ENCODE measurements at regions not wholly inside any gene's neighbourhood (a gene's known extent, or its start where the extent isn't known, plus 50 kb on each side); places are given as distances from the start of the nearest gene placed in this dataset.

DNA sequence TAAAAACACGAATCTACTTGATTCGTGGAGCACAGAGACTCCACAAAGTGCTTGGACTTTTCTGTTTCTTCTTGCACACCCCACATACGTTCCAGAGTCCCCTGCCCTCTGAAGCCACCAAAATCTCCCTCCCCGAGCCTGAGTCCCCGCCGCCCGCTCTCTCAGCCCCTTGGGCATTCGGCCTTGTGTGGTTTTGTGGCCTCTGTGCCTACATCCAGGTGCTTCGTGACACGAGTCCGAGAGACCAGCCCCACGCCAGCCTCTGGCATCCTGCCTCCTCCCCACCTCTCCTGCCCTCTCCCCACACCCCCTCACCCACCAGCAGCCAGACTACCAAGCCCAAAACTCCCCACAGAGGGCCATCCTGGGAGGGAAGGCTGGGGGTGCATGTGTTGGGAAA, 87.8 kb upstream of the PPP1R26 start:
- H3K27ac ChIP-seq: no peak overlapping the region
- TF ChIP-seq POLR2A (IDR thresholded peaks at IDR 0.05): no peak
- TF ChIP-seq, protein P1, sequence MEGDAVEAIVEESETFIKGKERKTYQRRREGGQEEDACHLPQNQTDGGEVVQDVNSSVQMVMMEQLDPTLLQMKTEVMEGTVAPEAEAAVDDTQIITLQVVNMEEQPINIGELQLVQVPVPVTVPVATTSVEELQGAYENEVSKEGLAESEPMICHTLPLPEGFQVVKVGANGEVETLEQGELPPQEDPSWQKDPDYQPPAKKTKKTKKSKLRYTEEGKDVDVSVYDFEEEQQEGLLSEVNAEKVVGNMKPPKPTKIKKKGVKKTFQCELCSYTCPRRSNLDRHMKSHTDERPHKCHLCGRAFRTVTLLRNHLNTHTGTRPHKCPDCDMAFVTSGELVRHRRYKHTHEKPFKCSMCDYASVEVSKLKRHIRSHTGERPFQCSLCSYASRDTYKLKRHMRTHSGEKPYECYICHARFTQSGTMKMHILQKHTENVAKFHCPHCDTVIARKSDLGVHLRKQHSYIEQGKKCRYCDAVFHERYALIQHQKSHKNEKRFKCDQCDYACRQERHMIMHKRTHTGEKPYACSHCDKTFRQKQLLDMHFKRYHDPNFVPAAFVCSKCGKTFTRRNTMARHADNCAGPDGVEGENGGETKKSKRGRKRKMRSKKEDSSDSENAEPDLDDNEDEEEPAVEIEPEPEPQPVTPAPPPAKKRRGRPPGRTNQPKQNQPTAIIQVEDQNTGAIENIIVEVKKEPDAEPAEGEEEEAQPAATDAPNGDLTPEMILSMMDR (IDR thresholded peaks at IDR 0.05): no peak

DNA sequence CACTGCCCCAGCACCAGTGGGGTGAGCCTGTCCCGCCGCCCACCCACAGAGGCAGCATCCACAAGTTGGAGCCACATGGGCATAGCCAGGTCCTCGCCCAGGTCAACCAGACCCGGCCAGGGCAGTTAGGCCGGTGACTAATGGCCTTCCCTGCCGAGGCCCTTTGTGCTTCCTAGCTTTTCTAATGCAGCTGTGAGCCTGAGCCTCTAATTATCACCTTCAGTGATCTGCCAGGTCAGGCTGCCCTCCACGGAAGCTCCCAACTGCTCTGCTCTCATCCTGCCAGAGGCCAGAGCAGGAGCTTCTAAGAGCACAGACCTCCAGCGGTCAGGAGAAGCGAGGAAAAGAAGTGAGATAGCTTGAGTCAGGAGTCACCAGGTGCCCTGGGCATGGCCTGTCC, 87.1 kb upstream of the PPP1R26 start:
- no peak overlapping the region for H3K4me3 ChIP-seq
- H3K36me3 ChIP-seq: no peaks in the 10 kb centered on the region
- no peak for TF ChIP-seq POLR2A (IDR thresholded peaks at IDR 0.05)
- TF ChIP-seq, protein P1 (IDR thresholded peaks at IDR 0.05): no peak
- no peak overlapping the region for H3K27ac ChIP-seq
- H3K9me3 ChIP-seq: peaks cover 0 to 6% (median 0%) of the 10 kb centered on the region in 4 donors
- no peak for DNase-seq
- H3K4me1 ChIP-seq: no peaks in the 10 kb centered on the region
- H3K27me3 ChIP-seq: no peaks in the 10 kb centered on the region

More for the DNA sequence above, 87.8 kb upstream of the PPP1R26 start:
- no peaks in the 10 kb centered on the region for H3K27me3 ChIP-seq
- no peaks in the 10 kb centered on the region for H3K36me3 ChIP-seq
- no peaks in the 10 kb centered on the region for H3K4me1 ChIP-seq
- no peak overlapping the region for H3K4me3 ChIP-seq
- peaks cover 0 to 6% (median 0%) of the 10 kb centered on the region in 4 donors for H3K9me3 ChIP-seq
- DNase-seq: no peak

DNA sequence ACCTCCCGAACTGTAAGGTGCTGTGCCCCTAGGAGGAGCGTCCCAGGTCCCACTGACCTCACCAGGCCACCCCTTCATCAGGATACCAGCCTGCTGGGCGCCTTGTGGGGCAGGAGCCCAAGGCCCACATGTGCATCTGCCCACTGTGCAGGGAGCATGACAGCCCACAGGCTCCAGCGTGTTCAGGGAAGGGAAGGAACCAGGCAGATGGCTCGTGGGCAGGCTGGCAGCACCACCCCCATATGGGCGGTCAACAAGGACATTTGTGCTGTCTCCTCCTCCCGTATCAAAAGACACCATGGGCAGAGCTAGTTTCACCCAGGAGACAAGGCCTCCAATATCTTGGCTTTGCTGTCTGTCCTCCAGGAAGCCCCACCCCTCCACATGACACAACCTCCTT, 85.5 kb upstream of the PPP1R26 start:
- Histone ChIP-seq H3K36me3 (no peaks in the 10 kb centered on the region), H3K4me3 (no peak overlapping the region), H3K9me3 (peaks cover 0 to 6% (median 0%) of the 10 kb centered on the region in 4 donors), H3K27ac (no peak overlapping the region), H3K27me3 (no peaks in the 10 kb centered on the region), H3K4me1 (no peaks in the 10 kb centered on the region)
- TF ChIP-seq, protein P1 (IDR thresholded peaks at IDR 0.05): no peak
- no peak for TF ChIP-seq POLR2A (IDR thresholded peaks at IDR 0.05)
- DNase-seq: no peak

DNA sequence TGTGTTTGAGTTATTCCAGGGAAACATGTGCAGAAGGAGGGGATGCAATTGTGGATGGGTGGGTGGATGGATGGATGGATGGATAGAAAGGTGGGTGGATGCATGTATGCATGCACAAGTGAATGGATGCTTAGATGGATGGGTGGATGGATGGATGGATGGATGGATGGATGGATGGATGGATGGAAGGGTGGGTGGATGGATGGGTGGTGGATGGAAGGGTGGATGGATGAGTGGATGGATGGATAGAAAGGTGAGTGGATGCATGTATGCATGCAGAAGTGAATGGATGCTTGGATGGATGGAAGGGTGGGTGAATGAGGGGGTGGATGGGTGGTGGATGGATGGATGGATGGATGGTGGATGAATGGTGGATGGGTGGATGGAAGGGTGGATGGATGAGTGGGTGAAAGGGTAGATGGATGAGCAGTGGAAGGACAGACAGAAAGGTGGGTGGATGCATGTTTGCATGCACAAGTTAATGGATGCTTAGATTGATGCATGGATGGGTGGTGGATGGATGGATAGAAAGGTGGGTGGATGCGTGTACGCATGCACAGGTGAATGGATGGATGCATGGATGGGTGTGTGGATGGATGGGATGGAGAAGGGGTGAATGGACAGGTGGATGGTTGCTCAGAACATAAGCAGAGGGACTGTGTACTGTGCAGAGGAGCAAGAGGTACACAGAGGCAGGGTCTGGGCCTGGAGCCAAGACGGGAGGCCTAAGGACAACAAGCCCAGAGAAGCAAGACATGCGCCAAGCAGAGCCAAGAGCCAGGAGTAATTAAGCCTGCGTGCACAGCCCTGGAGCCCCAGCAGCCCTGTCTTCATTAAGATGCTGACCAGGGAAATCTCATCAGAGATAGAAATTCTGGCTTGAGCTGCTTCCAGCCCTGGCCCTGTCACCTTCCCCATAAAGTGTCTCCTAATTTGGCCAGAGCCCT, 84.6 kb upstream of the PPP1R26 start:
- H3K9me3 ChIP-seq: peaks cover 0 to 6% (median 0%) of the 10 kb centered on the region in 4 donors
- H3K4me3 ChIP-seq: no peak overlapping the region
- TF ChIP-seq, protein P1 (IDR thresholded peaks at IDR 0.05): no peak
- no peak overlapping the region for H3K27ac ChIP-seq
- H3K4me1 ChIP-seq: no peaks in the 10 kb centered on the region
- no peak for DNase-seq
- no peaks in the 10 kb centered on the region for H3K36me3 ChIP-seq
- no peaks in the 10 kb centered on the region for H3K27me3 ChIP-seq

DNA sequence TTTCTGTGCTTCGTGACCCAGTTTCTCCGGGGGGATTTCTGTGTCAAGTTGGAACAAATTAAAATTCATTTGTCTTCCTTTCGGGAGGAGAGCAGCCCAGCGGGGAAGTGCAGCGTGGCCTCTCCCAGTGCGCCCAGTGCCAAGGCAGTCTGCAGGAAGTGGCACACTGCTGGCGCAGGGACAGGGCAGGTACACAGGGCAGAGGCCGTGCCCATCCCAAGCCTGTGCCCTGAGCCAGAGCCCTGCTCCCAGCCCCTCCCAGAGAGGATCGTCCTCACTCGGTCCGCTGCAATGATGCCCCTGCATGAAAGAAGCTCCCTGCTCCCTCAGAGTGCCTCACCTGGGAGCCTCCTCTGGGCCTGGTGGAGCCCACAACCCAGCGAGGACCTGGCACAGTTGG, 82.4 kb upstream of the PPP1R26 start:
- no peak overlapping the region for H3K4me3 ChIP-seq
- no peak for DNase-seq
- no peak overlapping the region for H3K27ac ChIP-seq
- no peaks in the 10 kb centered on the region for H3K27me3 ChIP-seq
- peaks cover 0 to 6% (median 0%) of the 10 kb centered on the region in 4 donors for H3K9me3 ChIP-seq
- H3K36me3 ChIP-seq: no peaks in the 10 kb centered on the region
- TF ChIP-seq POLR2A (IDR thresholded peaks at IDR 0.05): no peak
- TF ChIP-seq, protein P1 (IDR thresholded peaks at IDR 0.05): no peak
- no peaks in the 10 kb centered on the region for H3K4me1 ChIP-seq
